ENCODE measurements at regions not wholly inside any gene's neighbourhood (a gene's known extent, or its start where the extent isn't known, plus 50 kb on each side); places are given as distances from the start of the nearest gene placed in this dataset.

DNA sequence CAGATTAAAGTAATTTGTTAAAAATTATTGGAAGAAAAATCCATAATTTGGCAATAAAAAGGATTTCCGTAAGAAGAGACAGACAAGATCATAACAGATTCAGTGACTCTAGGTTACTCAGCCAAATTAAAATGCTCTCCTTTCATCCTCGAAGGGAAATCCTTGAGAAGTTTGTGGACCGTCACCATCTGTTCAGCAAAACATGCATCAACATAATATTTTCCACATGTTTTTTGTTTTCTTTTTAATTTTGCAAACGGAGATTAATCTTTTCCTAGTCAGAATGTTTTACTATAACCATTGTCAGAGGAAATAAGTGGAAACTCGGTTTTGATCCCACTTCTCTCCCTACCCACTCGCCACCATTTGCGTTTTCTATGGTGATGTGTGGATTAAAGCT is 128.3 kb downstream of the TMCO5A start:
- Histone ChIP-seq H4K8ac (ENCODE audit: low read depth in 2 of 2, low read length in 2 of 2) (no peak overlapping the region), H3K56ac (ENCODE audit: extremely low read depth, insufficient read depth, low read length) (no peak overlapping the region), H4K5ac (ENCODE audit: low read depth, low read length) (no peak overlapping the region), H3K9me1 (ENCODE audit: insufficient read depth, low read length) (peaks cover 2% of the 10 kb centered on the region; the same call in 1 of the 2 replicates), H2AK9ac (replicated peaks; ENCODE audit: low read depth, low read length, poor library complexity) (no peak overlapping the region), H3K36me3 (ENCODE audit: control insufficient read depth, insufficient read depth, low read length) (no peaks in the 10 kb centered on the region), H3K79me1 (ENCODE audit: low read depth in 1 of 2, low read length in 2 of 2) (no peaks in the 10 kb centered on the region), H2BK5ac (ENCODE audit: low read depth, low read length, poor library complexity, severe bottlenecking) (no peak overlapping the region), H4K20me1 (ENCODE audit: insufficient read depth, low read length) (no peaks in the 10 kb centered on the region), H4K91ac (ENCODE audit: insufficient read depth, low read depth, low read length) (no peak overlapping the region), H2AFZ (replicated peaks; ENCODE audit: low read length, poor library complexity) (no peak overlapping the region), H3K23ac (ENCODE audit: low read depth, low read length) (no peak overlapping the region), H3K4ac (ENCODE audit: low read depth, low read length) (no peak overlapping the region), H3K27ac (ENCODE audit: insufficient read depth, low read length) (no peak overlapping the region), H2BK120ac (ENCODE audit: low read depth, low read length) (no peak overlapping the region), H2AK5ac (ENCODE audit: low read depth, low read length) (no peak overlapping the region), H3K4me3 (ENCODE audit: insufficient read depth, low read depth, low read length) (no peak overlapping the region), H3K4me1 (ENCODE audit: control insufficient read depth, insufficient read depth, low read length) (peaks cover 5% of the 10 kb centered on the region), H3K14ac (replicated peaks; ENCODE audit: low read depth, low read length) (no peak overlapping the region), H3K18ac (ENCODE audit: low read depth, low read length) (no peak overlapping the region), H3K27me3 (ENCODE audit: control insufficient read depth, insufficient read depth, low read length) (no peaks in the 10 kb centered on the region), H3K4me2 (ENCODE audit: low read depth, low read length) (no peak overlapping the region), H2BK15ac (ENCODE audit: low read depth, low read length) (no peak overlapping the region), H2BK20ac (ENCODE audit: low read depth, low read length) (no peak overlapping the region), H3K9me3 (ENCODE audit: control insufficient read depth, insufficient read depth, low read length) (no peaks in the 10 kb centered on the region), H3K9ac (ENCODE audit: low read depth, low read length) (no peak overlapping the region)
- ATAC-seq (ENCODE audit: low read depth) (no peak), DNase-seq (no peak)
- in situ Hi-C loops (cut with MboI; ENCODE audit: low sequenced_read_pairs), result no loop called here
- intact Hi-C loops (cut with micrococcal nuclease), result no loop called here
- CTCF ChIA-PET, result no interaction called here
- WGBS, 2 experiments (ENCODE audit: extremely low coverage in 2 of 2, insufficient read length in 1 of 2), result no CpG with 5 or more reads among the region's 7 CpGs
- dilution Hi-C loops (cut with HindIII; ENCODE audit: low sequenced_read_pairs, unreplicated experiment), result no loop called here
- TF ChIP-seq SMC3 (IDR thresholded peaks at IDR 0.05; ENCODE audit: low read depth, low read length) (no peak), POLR2A (IDR thresholded peaks at IDR 0.05; ENCODE audit: low read depth, low read length) (no peak), BHLHE40 (IDR thresholded peaks at IDR 0.05; ENCODE audit: low read depth, low read length) (no peak), RCOR1 (IDR thresholded peaks at IDR 0.05; ENCODE audit: insufficient replicate concordance, low read length) (no peak), USF2 (IDR thresholded peaks at IDR 0.05; ENCODE audit: low read depth, low read length) (no peak), MAZ (IDR thresholded peaks at IDR 0.05; ENCODE audit: borderline replicate concordance, low read depth, low read length) (no peak)
- TF ChIP-seq, protein P1, sequence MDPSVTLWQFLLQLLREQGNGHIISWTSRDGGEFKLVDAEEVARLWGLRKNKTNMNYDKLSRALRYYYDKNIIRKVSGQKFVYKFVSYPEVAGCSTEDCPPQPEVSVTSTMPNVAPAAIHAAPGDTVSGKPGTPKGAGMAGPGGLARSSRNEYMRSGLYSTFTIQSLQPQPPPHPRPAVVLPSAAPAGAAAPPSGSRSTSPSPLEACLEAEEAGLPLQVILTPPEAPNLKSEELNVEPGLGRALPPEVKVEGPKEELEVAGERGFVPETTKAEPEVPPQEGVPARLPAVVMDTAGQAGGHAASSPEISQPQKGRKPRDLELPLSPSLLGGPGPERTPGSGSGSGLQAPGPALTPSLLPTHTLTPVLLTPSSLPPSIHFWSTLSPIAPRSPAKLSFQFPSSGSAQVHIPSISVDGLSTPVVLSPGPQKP (IDR thresholded peaks at IDR 0.05; ENCODE audit: borderline replicate concordance, low read depth, low read length), result no peak
- TF ChIP-seq, protein P2, sequence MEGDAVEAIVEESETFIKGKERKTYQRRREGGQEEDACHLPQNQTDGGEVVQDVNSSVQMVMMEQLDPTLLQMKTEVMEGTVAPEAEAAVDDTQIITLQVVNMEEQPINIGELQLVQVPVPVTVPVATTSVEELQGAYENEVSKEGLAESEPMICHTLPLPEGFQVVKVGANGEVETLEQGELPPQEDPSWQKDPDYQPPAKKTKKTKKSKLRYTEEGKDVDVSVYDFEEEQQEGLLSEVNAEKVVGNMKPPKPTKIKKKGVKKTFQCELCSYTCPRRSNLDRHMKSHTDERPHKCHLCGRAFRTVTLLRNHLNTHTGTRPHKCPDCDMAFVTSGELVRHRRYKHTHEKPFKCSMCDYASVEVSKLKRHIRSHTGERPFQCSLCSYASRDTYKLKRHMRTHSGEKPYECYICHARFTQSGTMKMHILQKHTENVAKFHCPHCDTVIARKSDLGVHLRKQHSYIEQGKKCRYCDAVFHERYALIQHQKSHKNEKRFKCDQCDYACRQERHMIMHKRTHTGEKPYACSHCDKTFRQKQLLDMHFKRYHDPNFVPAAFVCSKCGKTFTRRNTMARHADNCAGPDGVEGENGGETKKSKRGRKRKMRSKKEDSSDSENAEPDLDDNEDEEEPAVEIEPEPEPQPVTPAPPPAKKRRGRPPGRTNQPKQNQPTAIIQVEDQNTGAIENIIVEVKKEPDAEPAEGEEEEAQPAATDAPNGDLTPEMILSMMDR (conservative IDR thresholded peaks at IDR 0.05; ENCODE audit: low read depth, low read length), result no peak
- POLR2A ChIA-PET (ENCODE audit: unreplicated experiment), result no interaction called here
- no TSS peak for BruUV-seq (replicated peaks)

All from IMR-90 (cell line).